ENCODE measurements at regions not wholly inside any gene's neighbourhood (a gene's known extent, or its start where the extent isn't known, plus 50 kb on each side); places are given as distances from the start of the nearest gene placed in this dataset.

- no peak for DNase-seq (ENCODE audit: low read depth)
Observed at GRCh38 chr9:2453106-2453505, 168.5 kb upstream of the VLDLR start.

GRCh38 chr9:2453701-2454100 is 167.9 kb upstream of the VLDLR start:
- no peak for DNase-seq (ENCODE audit: low read depth)

- DNase-seq (ENCODE audit: low read depth), result no peak
Observed at GRCh38 chr9:2459756-2460155, 161.8 kb upstream of the VLDLR start.

- peak; percentile 3 for DNase-seq (ENCODE audit: low read depth)
Observed at GRCh38 chr9:2461892-2462291, 159.7 kb upstream of the VLDLR start.

GRCh38 chr9:2464624-2465023 is 157.0 kb upstream of the VLDLR start:
- DNase-seq (ENCODE audit: low read depth), result no peak

- DNase-seq (ENCODE audit: low read depth), result no peak
Observed at GRCh38 chr9:2465516-2465915, 156.1 kb upstream of the VLDLR start.

GRCh38 chr9:2465921-2466460 is 155.6 kb upstream of the VLDLR start:
- no peak for DNase-seq (ENCODE audit: low read depth)

GRCh38 chr9:2466703-2467102 is 154.9 kb upstream of the VLDLR start:
- no peak for DNase-seq (ENCODE audit: low read depth)

GRCh38 chr9:2469681-2470221 is 151.8 kb upstream of the VLDLR start:
- peak; percentile 7 for DNase-seq (ENCODE audit: low read depth)

GRCh38 chr9:2473681-2474080 is 147.9 kb upstream of the VLDLR start:
- DNase-seq (ENCODE audit: low read depth), result no peak

- no peak for DNase-seq (ENCODE audit: low read depth)
Observed at GRCh38 chr9:2477755-2478154, 143.8 kb upstream of the VLDLR start.

GRCh38 chr9:2478421-2478820 is 143.2 kb upstream of the VLDLR start:
- no peak for DNase-seq (ENCODE audit: low read depth)

GRCh38 chr9:2479056-2479565 is 142.5 kb upstream of the VLDLR start:
- DNase-seq (ENCODE audit: low read depth), result no peak

- DNase-seq (ENCODE audit: low read depth), result no peak
Observed at GRCh38 chr9:2480255-2480837, 141.2 kb upstream of the VLDLR start.

GRCh38 chr9:2481216-2481615 is 140.4 kb upstream of the VLDLR start:
- DNase-seq (ENCODE audit: low read depth), result no peak

- DNase-seq (ENCODE audit: low read depth), result no peak
Observed at GRCh38 chr9:2486988-2487387, 134.6 kb upstream of the VLDLR start.

GRCh38 chr9:2489838-2490314 is 131.7 kb upstream of the VLDLR start:
- no peak for DNase-seq (ENCODE audit: low read depth)

- no peak for DNase-seq (ENCODE audit: low read depth)
Observed at GRCh38 chr9:2492161-2492560, 129.4 kb upstream of the VLDLR start.

- no peak for DNase-seq (ENCODE audit: low read depth)
Observed at GRCh38 chr9:2493109-2493508, 128.5 kb upstream of the VLDLR start.

- no peak for DNase-seq (ENCODE audit: low read depth)
Observed at GRCh38 chr9:2493529-2493928, 128.1 kb upstream of the VLDLR start.

GRCh38 chr9:2494562-2494961 is 127.0 kb upstream of the VLDLR start:
- no peak for DNase-seq (ENCODE audit: low read depth)

GRCh38 chr9:2495221-2496005 is 126.2 kb upstream of the VLDLR start:
- DNase-seq (ENCODE audit: low read depth), result no peak

GRCh38 chr9:2496169-2496568 is 125.4 kb upstream of the VLDLR start:
- DNase-seq (ENCODE audit: low read depth), result no peak

Data from GM04504 (cell line).